HG03066 (cell line): ENCODE measurements at regions not wholly inside any gene's neighbourhood (a gene's known extent, or its start where the extent isn't known, plus 50 kb on each side); places are given as distances from the start of the nearest gene placed in this dataset.
"Not testable (repeated sequence)": the region's sequence is repeated elsewhere in the genome, so short reads cannot be mapped to it uniquely, and the experiment has no call there.

Experiments
- ATAC-seq: cut with Tn5 transposase; IDR thresholded peaks from one replicate; pipeline ENCODE4 v1.9.1; 2021; ENCODE audit warnings: low read depth; ENCODE audit not compliant: unreplicated experiment

DNA sequence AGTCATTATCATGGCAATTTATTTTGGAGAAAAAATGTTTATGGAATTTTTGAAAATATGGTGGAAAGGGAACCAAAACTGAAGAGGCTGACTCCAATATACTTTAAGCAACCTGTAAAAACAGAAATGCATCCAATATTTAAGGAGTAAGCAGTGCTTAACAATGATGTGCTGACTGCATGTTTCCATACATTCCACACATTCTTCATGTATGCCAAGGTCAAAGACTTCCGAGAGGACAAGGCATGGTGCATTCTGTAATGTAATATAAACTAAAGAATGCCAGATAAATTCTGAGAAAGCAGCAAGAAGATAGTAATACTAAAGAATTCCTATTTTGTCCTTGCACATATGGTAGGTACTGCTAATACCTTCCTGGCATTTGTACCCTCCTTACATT is 2015.9 kb upstream of the CDH9 start:
- no peak for ATAC-seq

DNA sequence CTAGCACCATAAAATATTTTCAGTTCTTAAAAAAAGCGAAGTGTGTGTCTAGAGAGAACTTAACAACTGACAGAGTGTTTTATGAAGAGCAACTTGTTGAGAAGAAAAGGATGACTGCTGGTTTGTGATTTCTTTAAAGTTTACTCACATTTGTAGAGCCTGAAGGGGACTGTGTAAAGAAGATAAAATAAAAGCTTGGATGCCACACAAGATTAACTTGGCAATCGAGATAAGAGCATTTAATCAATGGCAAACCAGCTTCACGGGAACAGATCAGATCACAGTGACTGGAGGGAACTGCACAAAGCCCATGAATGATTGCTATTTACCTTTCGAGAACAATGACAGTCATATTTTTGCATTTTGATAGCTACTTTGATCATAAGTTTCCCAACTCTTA is 2013.1 kb upstream of the CDH9 start:
- ATAC-seq: no peak

GRCh38 chr5:29042152-29042551 is 2003.8 kb upstream of the CDH9 start:
- no peak for ATAC-seq

- ATAC-seq: no peak
Measured at GRCh38 chr5:29040404-29040803, 2002.0 kb upstream of the CDH9 start.

DNA sequence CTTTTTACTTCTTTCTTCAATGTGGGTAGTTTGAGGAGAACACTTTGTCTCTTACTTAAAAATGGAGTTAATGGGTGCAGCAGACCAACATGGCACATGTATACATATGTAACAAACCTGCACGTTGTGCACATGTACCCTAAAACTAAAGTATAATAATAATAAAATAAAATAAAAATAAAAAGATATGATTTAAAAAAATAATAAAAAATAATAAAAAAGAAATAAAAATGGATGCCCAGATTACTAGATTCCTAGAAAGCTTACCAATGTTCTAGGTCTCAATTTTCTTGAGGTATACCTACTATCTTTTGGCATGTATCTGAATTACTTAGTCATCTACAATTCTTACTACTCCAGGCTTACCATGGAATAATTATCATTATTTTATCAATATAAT is 2001.6 kb upstream of the CDH9 start:
- no peak for ATAC-seq

- no peak for ATAC-seq
Measured at GRCh38 chr5:29037716-29038115, 1999.3 kb upstream of the CDH9 start.

GRCh38 chr5:29024052-29024451 is 1985.7 kb upstream of the CDH9 start:
- ATAC-seq: no peak

GRCh38 chr5:29023541-29023940 is 1985.2 kb upstream of the CDH9 start:
- ATAC-seq: no peak

DNA sequence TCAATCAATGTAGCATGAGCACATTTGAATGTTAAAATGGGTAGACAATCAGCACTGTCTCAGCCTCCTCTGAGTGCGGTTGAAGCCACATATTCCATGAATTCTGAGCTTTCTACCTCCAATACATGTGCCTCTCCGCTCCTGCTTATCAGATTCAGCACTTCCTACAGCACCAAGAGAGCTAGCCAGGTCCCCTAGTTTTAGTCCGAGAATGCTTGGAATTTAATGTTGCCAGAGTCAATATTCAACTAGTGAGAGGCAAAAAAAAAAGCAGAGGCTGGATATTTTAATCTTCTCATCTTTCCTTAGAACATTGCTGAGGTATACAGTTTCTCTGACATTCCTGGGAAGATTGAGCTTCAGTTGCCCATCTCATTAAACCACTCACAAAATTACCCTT is 1979.1 kb upstream of the CDH9 start:
- ATAC-seq: no peak

- no peak for ATAC-seq
Measured at GRCh38 chr5:29016067-29016466, 1977.7 kb upstream of the CDH9 start.

DNA sequence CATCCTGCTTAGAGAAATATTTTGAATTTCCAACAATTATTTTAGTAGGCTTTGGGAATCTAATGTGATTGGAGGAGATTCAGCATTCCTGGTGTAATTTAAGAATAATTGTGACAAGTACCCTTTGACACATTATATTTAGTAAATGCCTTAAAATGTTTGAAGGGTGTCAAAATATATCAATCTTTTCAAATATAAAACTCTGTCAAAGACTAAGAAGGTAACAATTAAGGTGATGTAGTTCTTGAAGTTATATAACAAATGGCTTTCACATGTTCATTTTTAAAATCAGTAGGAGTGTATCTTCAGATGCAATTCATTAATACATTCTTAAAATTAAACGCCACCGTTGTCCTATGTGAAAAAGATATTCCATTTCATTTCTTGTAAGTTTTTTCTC is 1977.1 kb upstream of the CDH9 start:
- ATAC-seq: no peak

DNA sequence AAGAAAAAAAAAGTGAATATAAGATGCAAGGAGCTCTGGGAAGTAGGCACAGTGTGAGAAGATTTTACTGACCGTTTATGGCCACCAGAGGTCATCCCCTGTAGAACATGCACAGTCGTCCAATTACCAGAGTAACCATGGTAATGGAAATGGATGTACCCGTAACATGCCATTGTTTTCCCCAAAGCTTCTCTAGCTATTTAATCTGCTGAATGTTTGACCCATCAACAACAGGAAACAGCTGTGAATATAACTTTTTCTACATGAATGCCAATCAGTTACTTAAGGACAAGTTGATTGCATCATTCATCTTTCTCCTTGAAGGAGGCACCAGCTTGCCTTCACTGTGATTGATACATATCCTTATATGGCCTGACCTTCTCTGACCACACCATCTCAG is 1967.0 kb upstream of the CDH9 start:
- no peak for ATAC-seq

DNA sequence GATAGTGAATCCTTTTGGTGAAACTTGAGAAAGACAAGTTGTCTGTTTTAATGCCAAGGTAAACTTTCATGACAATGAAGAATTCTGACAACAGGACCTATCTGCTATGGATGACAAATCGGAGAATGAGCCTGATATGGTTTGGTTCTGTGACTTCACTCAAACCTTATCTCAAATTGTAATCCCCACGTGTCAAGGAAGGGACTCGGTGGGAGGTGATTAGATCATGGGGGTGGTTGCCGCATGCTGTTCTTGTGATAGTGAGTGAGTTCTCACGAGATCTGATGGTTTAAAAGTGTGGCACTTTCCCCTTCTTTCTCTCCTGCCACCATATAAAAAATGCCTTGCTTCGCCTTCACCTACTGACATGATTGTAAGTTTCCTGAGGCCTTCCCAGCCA is 1964.1 kb upstream of the CDH9 start:
- ATAC-seq: no peak

GRCh38 chr5:29001666-29002065 is 1963.3 kb upstream of the CDH9 start:
- no peak for ATAC-seq

DNA sequence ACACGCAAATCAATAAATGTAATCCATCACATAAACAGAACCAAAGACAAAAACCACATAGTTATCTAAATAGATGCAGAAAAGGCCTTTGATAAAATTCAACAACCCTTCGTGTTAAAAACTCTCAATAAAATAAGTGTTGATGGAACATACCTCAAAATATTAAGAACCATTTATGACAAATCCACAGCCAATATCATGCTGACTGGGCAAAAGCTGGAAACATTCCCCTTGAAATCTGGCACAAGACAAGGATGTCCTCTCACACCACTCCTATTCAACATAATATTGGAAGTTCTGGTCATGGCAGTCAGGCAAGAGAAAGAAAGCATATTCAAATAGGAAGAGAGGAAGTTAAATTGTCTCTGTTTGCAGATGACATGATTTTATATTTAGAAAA is 1946.3 kb upstream of the CDH9 start:
- no peak for ATAC-seq

DNA sequence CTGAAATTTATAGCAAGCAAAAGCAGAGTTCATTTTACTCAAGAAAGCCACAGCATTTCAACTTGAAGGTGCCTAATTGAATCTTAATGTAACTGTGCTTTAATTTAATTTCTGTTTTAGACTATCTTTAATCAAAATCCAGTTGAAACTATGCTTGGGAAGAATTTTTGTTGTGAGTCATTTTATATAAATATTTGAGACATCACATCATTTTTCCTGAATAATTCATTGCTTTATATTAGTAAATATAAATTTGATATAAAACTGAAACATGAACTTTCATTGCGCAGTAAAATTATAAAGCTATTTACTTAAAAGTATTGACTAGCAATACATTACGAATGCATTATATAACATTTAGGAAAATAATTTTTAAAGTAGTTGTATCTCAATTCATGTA is 1937.1 kb upstream of the CDH9 start:
- ATAC-seq: no peak

- no peak for ATAC-seq
Measured at GRCh38 chr5:28967848-28968247, 1929.5 kb upstream of the CDH9 start.

DNA sequence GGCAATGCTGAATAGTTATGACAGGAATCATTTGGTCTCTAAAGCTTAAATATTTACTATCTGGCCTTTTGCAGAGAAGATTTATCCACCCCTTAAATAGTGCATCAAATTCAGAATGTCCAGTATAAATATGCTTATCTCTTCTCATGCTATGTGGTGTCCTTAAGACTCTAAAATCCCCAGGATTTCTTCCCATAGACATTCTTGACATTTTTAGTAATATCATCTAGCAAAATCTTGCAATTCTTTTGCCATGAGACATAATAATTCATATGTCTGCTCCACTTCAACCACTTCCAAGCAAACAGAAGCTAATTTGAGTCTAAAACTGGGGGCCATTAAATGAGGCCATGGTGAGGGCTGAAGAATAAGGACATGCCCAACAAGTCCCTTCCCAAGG is 1923.4 kb upstream of the CDH9 start:
- no peak for ATAC-seq

DNA sequence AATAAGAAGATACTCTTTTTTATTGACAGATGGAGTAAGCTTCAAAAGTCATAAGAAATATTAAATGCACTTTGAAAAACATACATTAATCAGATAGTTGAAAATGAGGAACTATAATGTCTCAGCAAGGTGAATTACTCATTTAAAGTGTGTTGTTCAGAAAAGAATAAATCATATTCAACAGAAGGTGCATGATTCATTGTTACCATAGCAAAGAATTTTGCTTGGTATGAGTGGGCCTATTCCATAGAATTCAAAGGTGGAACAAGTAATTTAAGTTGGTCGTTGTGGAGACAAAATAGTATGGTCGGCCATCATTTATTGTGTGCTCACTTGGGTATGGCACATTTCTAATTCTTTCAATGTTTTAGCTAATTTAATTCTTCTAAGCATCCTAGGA is 1920.2 kb upstream of the CDH9 start:
- no peak for ATAC-seq

DNA sequence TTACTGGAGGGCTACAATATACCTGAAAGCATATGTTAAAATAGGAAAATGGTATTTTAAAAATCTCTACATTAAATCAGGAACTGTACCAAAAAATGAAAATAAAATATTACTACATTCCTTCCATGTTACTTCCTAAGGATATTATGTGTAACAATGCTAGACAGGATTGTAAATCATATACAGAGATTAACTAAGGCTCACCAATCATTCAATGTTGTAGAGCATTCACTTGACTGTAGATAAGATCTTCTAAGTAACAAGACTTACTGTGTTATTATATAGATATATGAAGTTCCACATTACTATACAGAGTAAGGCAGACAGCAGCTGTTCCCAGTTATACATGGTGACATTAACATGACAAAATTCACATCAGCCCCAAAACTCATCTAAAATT is 1919.1 kb upstream of the CDH9 start:
- ATAC-seq: no peak

GRCh38 chr5:28954074-28954473 is 1915.7 kb upstream of the CDH9 start:
- ATAC-seq: no peak

GRCh38 chr5:28947865-28948264 is 1909.5 kb upstream of the CDH9 start:
- no peak for ATAC-seq

- no peak for ATAC-seq
Measured at GRCh38 chr5:28945859-28946258, 1907.5 kb upstream of the CDH9 start.

DNA sequence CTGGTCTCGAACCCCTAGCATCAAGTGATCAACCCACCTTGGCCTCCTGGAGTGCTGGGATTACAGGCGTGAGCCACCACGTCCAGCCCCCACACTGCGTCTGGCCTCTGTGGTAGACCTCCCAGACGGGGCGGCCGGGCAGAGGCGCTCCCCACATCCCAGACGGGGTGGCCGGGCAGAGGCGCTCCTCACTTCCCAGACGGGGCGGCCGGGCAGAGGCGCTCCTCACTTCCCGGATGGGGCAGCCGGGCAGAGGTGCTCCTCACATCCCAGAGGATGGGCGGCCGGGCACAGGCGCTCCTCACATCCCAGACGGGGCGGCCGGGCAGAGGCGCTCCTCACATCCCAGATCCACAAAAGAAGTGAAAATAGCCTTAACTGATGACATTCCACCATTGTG is 1891.0 kb upstream of the CDH9 start:
- not testable (repeated sequence) for ATAC-seq
